Central memory CD8-positive, alpha-beta T cell (primary cell): ENCODE measurements at regions not wholly inside any gene's neighbourhood (a gene's known extent, or its start where the extent isn't known, plus 50 kb on each side); places are given as distances from the start of the nearest gene placed in this dataset.

Source experiments
- ATAC-seq: fragments of 150-1000 bp; cut with Tn5 transposase; replicated peaks from 2 replicates; pipeline ENCODE4 v1.10.0; 2022; ENCODE audit warnings: mild to moderate bottlenecking, moderate FRiP score, moderate number of reproducible peaks; ENCODE audit not compliant: poor library complexity, severe bottlenecking; ENCODE audit errors: extremely low read depth
- DNase-seq, 2 donors: peaks; one replicate each; pipeline ENCODE4 v3.0.0; 2021; ENCODE audit warnings: low spot score in 2 of 2
- H3K27ac Mint-ChIP-seq: one replicate; pipeline ENCODE4 v1.8.0; 2022; ENCODE audit warnings: low read depth, mild to moderate bottlenecking, moderate library complexity, mixed read lengths
- H3K27me3 Mint-ChIP-seq: one replicate; pipeline ENCODE4 v1.8.0; 2022; ENCODE audit warnings: mixed read lengths
- H3K36me3 Mint-ChIP-seq: one replicate; pipeline ENCODE4 v1.8.0; 2022; ENCODE audit warnings: mild to moderate bottlenecking, moderate library complexity, mixed read lengths; ENCODE audit not compliant: insufficient read depth
- H3K4me1 Mint-ChIP-seq: one replicate; pipeline ENCODE4 v1.8.0; 2022; ENCODE audit warnings: mixed read lengths
- H3K4me3 Mint-ChIP-seq: one replicate; pipeline ENCODE4 v1.8.0; 2022; ENCODE audit warnings: mild to moderate bottlenecking, moderate library complexity, mixed read lengths
- H3K9me3 Mint-ChIP-seq: one replicate; pipeline ENCODE4 v1.8.0; 2022; ENCODE audit warnings: mixed read lengths

DNA sequence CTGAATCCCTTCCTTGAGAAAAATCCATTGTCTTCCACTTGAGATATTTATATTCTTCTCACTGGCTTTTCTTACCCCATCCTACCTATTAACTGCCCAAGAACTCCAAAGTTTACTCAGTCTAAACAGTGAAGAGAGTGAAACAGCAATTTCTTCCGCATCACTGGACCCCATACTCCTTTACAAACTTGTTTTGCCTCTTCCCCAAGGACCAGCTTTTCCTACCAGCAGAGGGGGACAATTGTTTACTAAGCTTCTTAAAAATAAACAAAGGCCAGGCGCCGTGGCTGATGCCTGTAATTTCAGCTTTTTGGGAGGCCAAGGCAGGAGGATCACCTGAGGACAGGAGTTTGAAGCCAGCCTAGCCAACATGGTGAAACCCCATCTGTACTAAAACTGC lies 52.0 kb downstream of the LRATD1 start:
- H3K4me3 Mint-ChIP-seq: no peak overlapping the region
- DNase-seq (no peak), ATAC-seq (no peak)
- H3K27me3 Mint-ChIP-seq: no peaks in the 10 kb centered on the region
- no peaks in the 10 kb centered on the region for H3K4me1 Mint-ChIP-seq
- no peak overlapping the region for H3K27ac Mint-ChIP-seq
- no peaks in the 10 kb centered on the region for H3K36me3 Mint-ChIP-seq
- no peaks in the 10 kb centered on the region for H3K9me3 Mint-ChIP-seq

DNA sequence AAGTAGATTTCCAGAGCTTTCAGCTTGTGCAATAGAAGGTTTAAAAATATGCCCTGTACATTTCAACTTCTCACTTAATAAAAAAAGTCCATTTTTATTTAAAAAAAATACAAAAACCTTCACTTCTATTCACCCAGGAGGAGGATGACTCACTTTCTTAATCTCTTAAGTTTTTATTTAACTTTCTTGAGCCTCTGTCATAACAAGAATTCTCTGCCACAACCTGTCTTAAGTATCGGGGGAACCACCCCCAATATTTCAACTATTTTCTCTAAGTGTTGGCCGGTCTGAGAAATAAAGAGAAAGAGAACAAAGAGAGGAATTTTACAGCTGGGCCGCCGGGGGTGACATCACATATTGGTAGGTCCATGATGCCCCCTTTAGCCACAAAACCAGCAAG lies 58.4 kb downstream of the LRATD1 start:
- ATAC-seq (no peak), DNase-seq (no peak)
- H3K9me3 Mint-ChIP-seq: peaks cover 5% of the 10 kb centered on the region
- H3K27me3 Mint-ChIP-seq: no peaks in the 10 kb centered on the region
- no peak overlapping the region for H3K27ac Mint-ChIP-seq
- no peak overlapping the region for H3K4me3 Mint-ChIP-seq
- H3K4me1 Mint-ChIP-seq: no peaks in the 10 kb centered on the region
- H3K36me3 Mint-ChIP-seq: no peaks in the 10 kb centered on the region

DNA sequence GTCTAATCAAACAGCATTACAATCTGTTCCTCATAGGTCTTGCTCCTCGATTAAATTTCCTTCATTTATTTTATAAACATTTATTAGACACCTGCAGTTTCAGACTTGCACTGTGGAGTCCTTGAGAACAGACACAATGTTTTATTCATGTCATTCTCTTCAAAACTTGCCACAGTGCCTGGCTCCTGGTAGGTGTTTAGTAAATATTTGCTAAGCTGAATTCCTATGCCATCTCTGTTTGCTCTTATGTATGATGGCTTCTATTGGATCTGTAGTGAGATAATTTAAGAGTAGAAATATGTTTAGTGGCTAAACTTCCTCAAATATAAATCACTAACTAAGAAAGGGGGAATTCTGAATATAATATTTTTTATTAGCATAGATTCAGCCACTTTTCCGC lies 61.4 kb downstream of the LRATD1 start:
- Mint-ChIP-seq H3K36me3 (no peaks in the 10 kb centered on the region), H3K9me3 (peaks cover 5% of the 10 kb centered on the region), H3K27ac (no peak overlapping the region), H3K27me3 (no peaks in the 10 kb centered on the region), H3K4me1 (no peaks in the 10 kb centered on the region), H3K4me3 (no peak overlapping the region)
- ATAC-seq (no peak), DNase-seq (no peak)

DNA sequence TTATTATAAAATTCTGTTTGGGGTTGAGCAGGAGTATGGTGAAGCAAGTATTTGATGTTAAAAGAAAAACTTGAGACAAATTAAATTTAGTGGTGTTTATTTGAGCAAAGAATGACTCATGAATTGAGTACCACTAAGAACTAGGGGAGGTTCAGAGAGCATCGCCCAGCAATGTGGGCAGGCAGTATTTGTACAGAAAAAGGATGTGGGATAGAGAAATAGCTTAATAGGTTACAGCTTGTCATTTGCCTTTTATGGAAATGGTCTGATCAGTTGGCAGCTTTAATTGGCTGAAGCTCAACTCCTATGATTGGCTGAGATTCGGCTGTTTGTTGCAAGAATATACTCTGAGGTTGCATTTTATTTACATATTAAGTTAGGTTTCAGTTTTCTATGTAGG lies 68.2 kb downstream of the LRATD1 start:
- Mint-ChIP-seq H3K27ac (no peak overlapping the region), H3K36me3 (no peaks in the 10 kb centered on the region), H3K4me1 (no peaks in the 10 kb centered on the region), H3K9me3 (peaks cover 6% of the 10 kb centered on the region), H3K4me3 (no peak overlapping the region), H3K27me3 (no peaks in the 10 kb centered on the region)
- ATAC-seq (no peak), DNase-seq (no peak)

DNA sequence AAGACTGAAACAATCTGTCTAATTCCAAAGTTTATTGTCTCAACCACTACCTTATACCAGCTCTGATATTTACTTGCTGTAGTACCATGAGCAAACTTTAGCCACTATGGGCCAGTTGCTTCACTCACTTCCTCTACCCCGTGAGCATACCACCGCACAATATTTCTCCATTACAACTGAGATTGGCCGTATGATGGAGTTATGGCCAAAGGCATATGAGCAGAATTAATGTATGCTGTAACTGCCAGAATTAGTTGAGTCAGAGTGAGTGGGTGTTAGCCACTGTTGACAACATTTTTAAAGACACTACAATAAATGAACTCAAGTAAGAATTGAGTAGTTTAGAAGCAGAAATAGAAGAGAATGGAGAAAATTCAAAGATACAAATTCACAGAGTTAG lies 69.7 kb downstream of the LRATD1 start:
- ATAC-seq (no peak), DNase-seq (no peak)
- Mint-ChIP-seq H3K4me3 (no peak overlapping the region), H3K27me3 (no peaks in the 10 kb centered on the region), H3K9me3 (peaks cover 14% of the 10 kb centered on the region), H3K4me1 (no peaks in the 10 kb centered on the region), H3K36me3 (no peaks in the 10 kb centered on the region), H3K27ac (no peak overlapping the region)

DNA sequence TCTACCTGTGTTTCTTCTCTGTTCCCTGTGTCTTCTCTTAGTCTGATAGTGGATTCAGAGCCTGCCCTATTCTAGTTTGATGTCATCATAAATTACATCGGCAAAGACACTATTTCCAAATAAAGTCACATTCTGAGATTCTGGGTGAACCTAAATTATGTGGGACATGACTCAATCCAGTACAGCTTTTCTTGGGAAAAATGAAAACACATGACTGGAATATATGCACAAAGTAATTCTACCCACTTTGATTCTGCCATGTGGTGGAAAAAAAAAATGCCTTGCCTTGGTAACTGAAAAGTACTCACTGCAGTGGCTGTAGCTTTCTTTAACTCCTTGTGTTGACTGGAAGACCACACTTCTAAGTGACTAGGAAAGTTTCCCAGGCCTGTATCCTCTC lies 73.7 kb downstream of the LRATD1 start:
- no peak for ATAC-seq
- Mint-ChIP-seq H3K27me3 (no peaks in the 10 kb centered on the region), H3K4me3 (no peak overlapping the region), H3K9me3 (peaks cover 11% of the 10 kb centered on the region), H3K27ac (no peak overlapping the region), H3K36me3 (no peaks in the 10 kb centered on the region), H3K4me1 (no peaks in the 10 kb centered on the region)
- DNase-seq: no peak

DNA sequence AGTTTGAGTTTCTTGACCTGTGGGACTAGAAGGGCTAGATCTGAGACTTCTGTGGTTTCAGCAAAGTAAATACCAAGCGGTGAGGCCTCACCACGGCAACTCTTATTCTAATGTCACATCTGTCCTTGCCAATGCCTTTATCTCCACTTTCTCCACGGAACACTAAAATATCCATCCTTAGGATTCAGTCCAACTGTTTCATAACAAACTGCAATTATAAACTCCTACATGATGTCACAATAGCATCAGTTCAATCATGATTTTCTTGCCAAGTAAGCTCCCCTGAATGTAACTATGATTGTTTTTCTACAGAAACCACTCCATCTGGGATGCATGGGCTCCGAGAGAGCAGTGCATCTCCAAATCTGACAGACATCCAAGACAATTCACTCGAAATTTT lies 79.6 kb downstream of the LRATD1 start:
- no peaks in the 10 kb centered on the region for H3K36me3 Mint-ChIP-seq
- no peak for DNase-seq
- H3K27ac Mint-ChIP-seq: no peak overlapping the region
- H3K4me3 Mint-ChIP-seq: no peak overlapping the region
- no peaks in the 10 kb centered on the region for H3K4me1 Mint-ChIP-seq
- no peaks in the 10 kb centered on the region for H3K27me3 Mint-ChIP-seq
- ATAC-seq: no peak
- no peaks in the 10 kb centered on the region for H3K9me3 Mint-ChIP-seq

DNA sequence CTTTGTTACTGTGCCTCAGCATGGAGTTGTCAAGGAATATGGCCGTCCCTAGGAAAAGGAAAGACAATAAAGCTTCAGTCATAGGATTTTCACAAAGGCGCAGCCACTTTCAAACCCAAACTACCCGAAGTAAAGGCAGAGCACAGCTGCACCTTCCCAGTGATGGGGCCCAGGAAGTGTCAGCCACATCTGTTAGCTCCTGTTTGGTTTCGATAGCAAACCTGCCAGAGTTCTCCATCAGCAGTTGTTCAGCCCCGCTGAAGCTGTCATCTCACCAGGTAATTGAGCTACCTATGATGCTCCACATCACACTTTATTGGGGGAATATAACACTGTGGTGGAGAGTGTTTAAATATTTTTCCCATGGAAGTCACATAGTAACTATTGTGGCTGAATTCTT lies 80.7 kb downstream of the LRATD1 start:
- Mint-ChIP-seq H3K27ac (no peak overlapping the region), H3K36me3 (no peaks in the 10 kb centered on the region), H3K9me3 (no peaks in the 10 kb centered on the region), H3K4me3 (no peak overlapping the region), H3K4me1 (no peaks in the 10 kb centered on the region), H3K27me3 (no peaks in the 10 kb centered on the region)
- no peak for ATAC-seq
- no peak for DNase-seq

DNA sequence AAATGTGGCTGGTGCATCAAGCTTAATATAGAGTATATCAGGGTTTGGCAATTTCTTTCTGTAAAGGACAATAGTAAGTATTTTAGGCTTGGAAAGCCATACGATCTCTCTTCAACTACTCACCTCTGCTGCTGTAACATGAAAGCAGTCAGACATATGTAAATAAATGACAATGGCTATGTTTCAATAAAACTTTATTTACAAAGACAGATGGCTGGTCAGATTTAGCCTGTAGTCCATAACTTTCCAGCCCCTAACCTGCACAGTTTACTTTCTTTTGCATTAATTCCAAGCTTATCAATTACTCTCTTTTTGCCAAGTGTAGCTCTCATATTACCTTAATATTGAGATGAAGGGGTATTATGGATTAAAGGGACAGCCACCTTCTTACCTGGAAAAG lies 83.1 kb downstream of the LRATD1 start:
- Mint-ChIP-seq H3K36me3 (no peaks in the 10 kb centered on the region), H3K27me3 (no peaks in the 10 kb centered on the region), H3K27ac (no peak overlapping the region), H3K4me3 (no peak overlapping the region), H3K9me3 (no peaks in the 10 kb centered on the region), H3K4me1 (no peaks in the 10 kb centered on the region)
- DNase-seq (no peak), ATAC-seq (no peak)

DNA sequence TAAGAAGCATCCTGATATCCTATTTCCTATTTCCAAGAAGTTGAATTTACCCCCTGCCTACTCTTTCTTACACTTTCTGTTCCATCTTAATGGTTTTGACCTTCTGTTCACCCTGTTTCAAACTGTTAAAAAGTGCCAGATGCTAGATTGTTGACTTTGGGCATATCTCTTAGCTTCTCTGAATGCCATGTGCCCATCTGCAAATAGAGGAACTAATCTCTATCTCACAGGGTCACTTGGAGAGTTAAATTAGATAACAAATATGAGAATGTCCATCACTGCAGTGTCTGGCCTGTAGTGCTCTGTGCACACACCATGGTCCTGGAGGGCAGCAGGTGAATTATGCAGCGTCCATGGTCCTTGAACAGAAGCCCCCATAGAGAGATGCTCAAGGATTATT lies 83.8 kb downstream of the LRATD1 start:
- H3K27ac Mint-ChIP-seq: no peak overlapping the region
- no peak for DNase-seq
- no peaks in the 10 kb centered on the region for H3K36me3 Mint-ChIP-seq
- no peak for ATAC-seq
- H3K27me3 Mint-ChIP-seq: no peaks in the 10 kb centered on the region
- H3K9me3 Mint-ChIP-seq: no peaks in the 10 kb centered on the region
- no peaks in the 10 kb centered on the region for H3K4me1 Mint-ChIP-seq
- no peak overlapping the region for H3K4me3 Mint-ChIP-seq

DNA sequence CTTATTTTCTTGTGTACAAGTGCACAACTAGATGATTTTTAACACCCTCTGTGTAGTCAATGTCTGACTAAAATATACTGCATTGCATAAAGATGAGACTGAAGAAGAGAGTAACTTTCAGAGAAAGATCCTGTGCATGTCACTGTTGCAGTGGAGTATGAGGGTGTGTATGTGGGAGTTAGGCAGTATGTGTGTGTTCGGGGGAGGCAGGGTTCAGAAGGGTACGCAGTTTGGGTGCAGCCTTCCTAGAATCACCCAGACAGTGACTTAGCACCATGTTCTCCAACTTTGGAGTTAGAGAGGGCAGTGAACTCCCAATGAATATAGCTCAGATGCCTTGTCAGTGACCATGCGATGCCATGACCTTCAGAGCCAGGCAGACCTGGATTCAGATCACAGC lies 84.6 kb downstream of the LRATD1 start:
- no peaks in the 10 kb centered on the region for H3K9me3 Mint-ChIP-seq
- DNase-seq (no peak), ATAC-seq (no peak)

DNA sequence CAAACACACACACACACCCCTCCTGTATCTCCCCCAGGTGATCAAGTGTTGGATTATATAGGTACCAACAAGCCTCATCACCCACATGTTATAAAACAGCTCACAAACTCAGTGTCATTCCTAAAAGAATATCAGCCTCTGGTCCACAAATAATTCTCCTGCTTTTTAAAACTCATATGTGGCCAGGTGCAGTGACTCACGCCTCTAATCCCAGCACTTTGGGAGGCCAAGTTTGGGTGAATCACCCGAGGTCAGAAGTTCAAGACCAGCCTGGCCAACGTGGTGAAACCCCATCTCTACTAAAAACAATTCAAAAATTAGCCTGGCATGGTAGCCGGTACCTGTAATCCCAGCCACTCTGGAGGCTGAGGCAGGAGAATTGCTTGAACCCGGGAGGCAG lies 87.8 kb downstream of the LRATD1 start:
- no peaks in the 10 kb centered on the region for H3K36me3 Mint-ChIP-seq
- no peak for ATAC-seq
- no peaks in the 10 kb centered on the region for H3K27me3 Mint-ChIP-seq
- no peak overlapping the region for H3K4me3 Mint-ChIP-seq
- H3K4me1 Mint-ChIP-seq: no peaks in the 10 kb centered on the region
- H3K27ac Mint-ChIP-seq: no peak overlapping the region
- H3K9me3 Mint-ChIP-seq: no peaks in the 10 kb centered on the region
- no peak for DNase-seq

More for the DNA sequence above, 84.6 kb downstream of the LRATD1 start:
- no peaks in the 10 kb centered on the region for H3K27me3 Mint-ChIP-seq
- H3K4me3 Mint-ChIP-seq: no peak overlapping the region
- H3K27ac Mint-ChIP-seq: no peak overlapping the region
- no peaks in the 10 kb centered on the region for H3K36me3 Mint-ChIP-seq
- no peaks in the 10 kb centered on the region for H3K4me1 Mint-ChIP-seq

DNA sequence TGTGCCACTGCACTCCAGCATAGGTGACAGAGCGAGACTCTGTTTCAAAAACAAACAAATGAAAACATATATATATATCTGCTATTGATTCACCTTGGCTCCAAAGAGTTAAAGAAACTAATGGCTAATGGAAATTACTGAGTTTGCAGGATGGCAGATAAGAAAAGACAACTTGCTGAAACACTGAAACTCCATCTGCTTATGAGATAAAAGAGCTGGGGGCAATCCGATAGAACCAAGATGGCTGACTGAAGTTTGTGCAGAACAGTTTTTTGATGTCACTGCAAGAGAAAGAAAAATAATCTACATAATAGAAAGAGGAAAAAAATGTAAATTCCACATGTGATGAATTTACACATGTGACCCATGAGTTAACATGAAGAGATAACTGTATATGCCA lies 88.2 kb downstream of the LRATD1 start:
- no peaks in the 10 kb centered on the region for H3K27me3 Mint-ChIP-seq
- H3K27ac Mint-ChIP-seq: no peak overlapping the region
- no peaks in the 10 kb centered on the region for H3K4me1 Mint-ChIP-seq
- no peaks in the 10 kb centered on the region for H3K9me3 Mint-ChIP-seq
- H3K4me3 Mint-ChIP-seq: no peak overlapping the region
- ATAC-seq: no peak
- DNase-seq: no peak
- no peaks in the 10 kb centered on the region for H3K36me3 Mint-ChIP-seq

DNA sequence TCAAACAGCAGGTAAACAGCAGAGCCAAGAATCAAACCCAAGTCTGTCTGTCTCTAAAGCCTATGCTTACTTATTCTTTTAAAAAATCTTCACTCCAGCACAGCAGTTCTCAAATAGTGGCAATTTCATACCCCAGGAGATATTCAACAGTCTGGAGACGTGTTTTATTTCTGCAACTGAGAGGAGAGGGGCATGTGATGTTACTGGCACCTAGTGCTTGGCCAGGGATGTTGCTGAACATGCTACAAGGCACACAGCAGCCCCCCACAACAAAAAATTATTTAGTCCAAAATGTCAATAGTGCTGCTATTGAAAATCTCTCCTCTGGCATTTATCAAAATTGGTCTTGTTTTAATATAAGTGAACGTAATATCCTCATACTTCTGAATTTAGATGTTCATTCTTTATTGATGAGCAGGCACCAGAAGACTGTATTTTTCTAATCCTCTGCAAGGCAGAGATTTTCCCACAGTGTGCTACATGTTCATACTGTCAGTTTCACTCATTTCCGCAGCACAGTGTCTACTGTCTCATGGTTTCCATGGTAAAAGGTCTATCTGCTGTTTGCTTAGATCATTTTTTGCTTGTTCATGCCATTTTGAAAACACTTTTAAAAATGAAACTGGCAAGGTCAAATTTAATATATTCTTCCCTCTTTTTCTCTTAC lies 90.5 kb downstream of the LRATD1 start:
- DNase-seq: no peak
- H3K9me3 Mint-ChIP-seq: no peaks in the 10 kb centered on the region

More for the DNA sequence above, 90.5 kb downstream of the LRATD1 start:
- no peak overlapping the region for H3K27ac Mint-ChIP-seq
- no peak for ATAC-seq
- no peaks in the 10 kb centered on the region for H3K27me3 Mint-ChIP-seq
- H3K4me3 Mint-ChIP-seq: no peak overlapping the region
- H3K36me3 Mint-ChIP-seq: no peaks in the 10 kb centered on the region
- H3K4me1 Mint-ChIP-seq: no peaks in the 10 kb centered on the region
